ENCODE measurements at regions not wholly inside any gene's neighbourhood (a gene's known extent, or its start where the extent isn't known, plus 50 kb on each side); places are given as distances from the start of the nearest gene placed in this dataset.

DNA sequence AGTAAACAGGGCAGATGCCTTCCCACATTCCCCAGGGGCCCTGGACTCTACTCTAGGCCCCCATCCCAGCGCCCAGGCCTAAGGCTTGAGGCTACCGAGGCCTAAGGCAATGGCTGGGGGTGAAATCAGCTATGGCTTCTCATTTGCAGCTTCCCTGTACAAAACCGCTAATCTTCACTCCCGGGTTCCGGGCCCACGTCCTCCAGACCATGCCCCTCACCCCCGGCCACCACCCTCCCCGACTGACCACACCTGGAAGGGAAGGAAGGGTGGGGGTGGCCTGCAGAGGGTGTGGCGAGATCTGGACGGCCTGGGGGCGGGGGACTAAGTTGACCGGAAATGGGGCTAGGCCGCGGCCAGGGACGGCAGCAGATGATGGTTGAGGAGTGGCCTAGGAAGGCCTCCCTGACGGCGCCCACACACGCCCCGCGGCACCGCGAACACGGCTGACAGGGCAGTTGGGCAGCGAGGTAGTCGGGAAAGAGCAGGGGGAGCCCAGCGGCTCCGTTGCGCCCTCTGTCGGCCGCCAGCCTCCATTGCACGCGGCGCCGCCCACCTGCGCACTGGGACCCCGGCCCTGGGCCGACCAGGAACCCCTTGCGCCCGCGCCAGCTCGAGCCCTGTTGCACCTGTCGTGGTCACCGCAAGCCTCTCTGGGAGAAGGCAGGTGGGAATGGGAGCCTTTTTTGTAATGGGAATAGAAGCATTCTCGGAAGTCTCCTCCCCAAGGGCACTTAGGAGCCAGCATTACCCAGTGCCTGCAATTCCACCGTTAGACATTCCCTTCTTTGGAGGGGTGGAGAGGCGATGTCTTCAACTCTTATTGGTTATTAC lies 95.9 kb upstream of the CALM2 start:
- TF ChIP-seq, protein P1, sequence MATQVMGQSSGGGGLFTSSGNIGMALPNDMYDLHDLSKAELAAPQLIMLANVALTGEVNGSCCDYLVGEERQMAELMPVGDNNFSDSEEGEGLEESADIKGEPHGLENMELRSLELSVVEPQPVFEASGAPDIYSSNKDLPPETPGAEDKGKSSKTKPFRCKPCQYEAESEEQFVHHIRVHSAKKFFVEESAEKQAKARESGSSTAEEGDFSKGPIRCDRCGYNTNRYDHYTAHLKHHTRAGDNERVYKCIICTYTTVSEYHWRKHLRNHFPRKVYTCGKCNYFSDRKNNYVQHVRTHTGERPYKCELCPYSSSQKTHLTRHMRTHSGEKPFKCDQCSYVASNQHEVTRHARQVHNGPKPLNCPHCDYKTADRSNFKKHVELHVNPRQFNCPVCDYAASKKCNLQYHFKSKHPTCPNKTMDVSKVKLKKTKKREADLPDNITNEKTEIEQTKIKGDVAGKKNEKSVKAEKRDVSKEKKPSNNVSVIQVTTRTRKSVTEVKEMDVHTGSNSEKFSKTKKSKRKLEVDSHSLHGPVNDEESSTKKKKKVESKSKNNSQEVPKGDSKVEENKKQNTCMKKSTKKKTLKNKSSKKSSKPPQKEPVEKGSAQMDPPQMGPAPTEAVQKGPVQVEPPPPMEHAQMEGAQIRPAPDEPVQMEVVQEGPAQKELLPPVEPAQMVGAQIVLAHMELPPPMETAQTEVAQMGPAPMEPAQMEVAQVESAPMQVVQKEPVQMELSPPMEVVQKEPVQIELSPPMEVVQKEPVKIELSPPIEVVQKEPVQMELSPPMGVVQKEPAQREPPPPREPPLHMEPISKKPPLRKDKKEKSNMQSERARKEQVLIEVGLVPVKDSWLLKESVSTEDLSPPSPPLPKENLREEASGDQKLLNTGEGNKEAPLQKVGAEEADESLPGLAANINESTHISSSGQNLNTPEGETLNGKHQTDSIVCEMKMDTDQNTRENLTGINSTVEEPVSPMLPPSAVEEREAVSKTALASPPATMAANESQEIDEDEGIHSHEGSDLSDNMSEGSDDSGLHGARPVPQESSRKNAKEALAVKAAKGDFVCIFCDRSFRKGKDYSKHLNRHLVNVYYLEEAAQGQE (IDR thresholded peaks at IDR 0.05): no peak
- TF ChIP-seq, protein P2, sequence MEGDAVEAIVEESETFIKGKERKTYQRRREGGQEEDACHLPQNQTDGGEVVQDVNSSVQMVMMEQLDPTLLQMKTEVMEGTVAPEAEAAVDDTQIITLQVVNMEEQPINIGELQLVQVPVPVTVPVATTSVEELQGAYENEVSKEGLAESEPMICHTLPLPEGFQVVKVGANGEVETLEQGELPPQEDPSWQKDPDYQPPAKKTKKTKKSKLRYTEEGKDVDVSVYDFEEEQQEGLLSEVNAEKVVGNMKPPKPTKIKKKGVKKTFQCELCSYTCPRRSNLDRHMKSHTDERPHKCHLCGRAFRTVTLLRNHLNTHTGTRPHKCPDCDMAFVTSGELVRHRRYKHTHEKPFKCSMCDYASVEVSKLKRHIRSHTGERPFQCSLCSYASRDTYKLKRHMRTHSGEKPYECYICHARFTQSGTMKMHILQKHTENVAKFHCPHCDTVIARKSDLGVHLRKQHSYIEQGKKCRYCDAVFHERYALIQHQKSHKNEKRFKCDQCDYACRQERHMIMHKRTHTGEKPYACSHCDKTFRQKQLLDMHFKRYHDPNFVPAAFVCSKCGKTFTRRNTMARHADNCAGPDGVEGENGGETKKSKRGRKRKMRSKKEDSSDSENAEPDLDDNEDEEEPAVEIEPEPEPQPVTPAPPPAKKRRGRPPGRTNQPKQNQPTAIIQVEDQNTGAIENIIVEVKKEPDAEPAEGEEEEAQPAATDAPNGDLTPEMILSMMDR (IDR thresholded peaks at IDR 0.05; ENCODE audit: low read depth, low read length, missing input control): peak; percentile 92
- TF ChIP-seq HNF4A (conservative IDR thresholded peaks at IDR 0.05) (peak in 1 of 2 donors; percentile 5), TAF1 (conservative IDR thresholded peaks at IDR 0.05) (no peak), GABPA (IDR thresholded peaks at IDR 0.05 in 1 of 2, conservative IDR thresholded peaks at IDR 0.05 in 1 of 2) (no peak), YY1 (IDR thresholded peaks at IDR 0.05) (no peak), SP1 (IDR thresholded peaks at IDR 0.05) (no peak), JUND (IDR thresholded peaks at IDR 0.05) (no peak), EGR1 (IDR thresholded peaks at IDR 0.05; ENCODE audit: low read depth in 2 of 2) (no peak)
- TF ChIP-seq, protein P3, sequence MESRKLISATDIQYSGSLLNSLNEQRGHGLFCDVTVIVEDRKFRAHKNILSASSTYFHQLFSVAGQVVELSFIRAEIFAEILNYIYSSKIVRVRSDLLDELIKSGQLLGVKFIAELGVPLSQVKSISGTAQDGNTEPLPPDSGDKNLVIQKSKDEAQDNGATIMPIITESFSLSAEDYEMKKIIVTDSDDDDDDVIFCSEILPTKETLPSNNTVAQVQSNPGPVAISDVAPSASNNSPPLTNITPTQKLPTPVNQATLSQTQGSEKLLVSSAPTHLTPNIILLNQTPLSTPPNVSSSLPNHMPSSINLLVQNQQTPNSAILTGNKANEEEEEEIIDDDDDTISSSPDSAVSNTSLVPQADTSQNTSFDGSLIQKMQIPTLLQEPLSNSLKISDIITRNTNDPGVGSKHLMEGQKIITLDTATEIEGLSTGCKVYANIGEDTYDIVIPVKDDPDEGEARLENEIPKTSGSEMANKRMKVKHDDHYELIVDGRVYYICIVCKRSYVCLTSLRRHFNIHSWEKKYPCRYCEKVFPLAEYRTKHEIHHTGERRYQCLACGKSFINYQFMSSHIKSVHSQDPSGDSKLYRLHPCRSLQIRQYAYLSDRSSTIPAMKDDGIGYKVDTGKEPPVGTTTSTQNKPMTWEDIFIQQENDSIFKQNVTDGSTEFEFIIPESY (IDR thresholded peaks at IDR 0.05): no peak
- TF ChIP-seq, protein P4, sequence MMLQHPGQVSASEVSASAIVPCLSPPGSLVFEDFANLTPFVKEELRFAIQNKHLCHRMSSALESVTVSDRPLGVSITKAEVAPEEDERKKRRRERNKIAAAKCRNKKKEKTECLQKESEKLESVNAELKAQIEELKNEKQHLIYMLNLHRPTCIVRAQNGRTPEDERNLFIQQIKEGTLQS (IDR thresholded peaks at IDR 0.05): no peak
- TF ChIP-seq, protein P5, sequence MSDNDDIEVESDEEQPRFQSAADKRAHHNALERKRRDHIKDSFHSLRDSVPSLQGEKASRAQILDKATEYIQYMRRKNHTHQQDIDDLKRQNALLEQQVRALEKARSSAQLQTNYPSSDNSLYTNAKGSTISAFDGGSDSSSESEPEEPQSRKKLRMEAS (IDR thresholded peaks at IDR 0.05): no peak
